NOMO-1 treated with DMSO at 0.1 percent for 48 hours (cell line): ENCODE measurements at regions not wholly inside any gene's neighbourhood (a gene's known extent, or its start where the extent isn't known, plus 50 kb on each side); places are given as distances from the start of the nearest gene placed in this dataset.

Experiments used
- DNase-seq: peaks from one replicate; lab custom pipeline; 2025; ENCODE audit not compliant: unreplicated experiment; lab: John Stamatoyannopoulos, UW

- DNase-seq: no peak
Observed at GRCh38 chr16:64892835-64893785, 228.8 kb downstream of the CDH11 start.

DNA sequence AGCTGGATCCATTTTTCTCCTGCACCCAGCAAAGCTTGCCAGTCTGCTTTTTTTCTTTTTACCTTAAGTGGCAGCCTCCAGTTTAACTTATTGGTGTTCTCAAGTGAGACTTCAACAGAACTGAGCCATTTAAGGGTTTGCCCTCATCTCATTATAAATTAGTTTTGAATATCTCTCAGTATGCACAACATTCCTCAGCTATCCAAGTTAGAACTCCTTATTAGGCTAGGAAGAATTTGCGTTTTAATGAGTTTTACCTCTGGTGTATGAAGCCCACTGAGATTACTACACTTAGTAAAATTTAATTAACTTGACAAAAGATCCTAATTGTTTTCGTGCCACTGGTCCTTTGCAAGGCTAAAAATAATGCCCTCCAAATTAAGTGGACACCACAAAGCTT, 232.4 kb downstream of the CDH11 start:
- DNase-seq: no peak

- no peak for DNase-seq
Observed at GRCh38 chr16:64887651-64888050, 234.2 kb downstream of the CDH11 start.

DNA sequence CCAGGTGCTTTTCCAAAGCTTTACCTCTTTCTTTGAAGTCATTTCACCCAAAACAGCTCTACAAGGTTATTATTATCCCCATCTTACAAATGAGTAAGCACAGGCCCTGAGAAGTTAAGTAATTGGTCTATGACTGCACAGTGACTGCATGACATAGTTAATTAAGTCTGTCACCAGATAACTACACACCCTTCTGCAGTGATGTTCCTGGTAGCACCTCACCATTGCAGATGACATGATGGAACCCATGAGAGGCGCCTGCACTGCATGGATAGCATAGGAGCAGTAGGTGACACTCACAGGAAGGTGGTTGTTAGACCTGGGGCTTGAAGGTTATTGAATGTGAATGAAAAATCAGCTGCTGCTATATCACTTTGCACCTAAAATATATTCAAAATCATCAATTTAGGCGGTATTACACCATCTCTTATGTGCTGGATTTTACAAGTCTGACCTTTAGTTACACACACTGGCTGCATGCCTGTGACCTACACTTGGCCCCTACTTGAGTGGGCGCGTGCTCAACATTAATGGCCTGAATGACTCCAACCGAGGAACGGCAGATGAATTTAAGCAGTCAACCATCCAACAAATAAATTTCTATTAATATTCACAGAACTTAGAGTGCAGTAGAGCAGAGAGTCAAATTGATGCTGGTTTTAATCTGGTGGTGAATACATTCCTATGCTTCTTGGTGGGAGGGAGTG, 239.6 kb downstream of the CDH11 start:
- DNase-seq: no peak

GRCh38 chr16:64880994-64881393, 240.9 kb downstream of the CDH11 start:
- DNase-seq: no peak

- DNase-seq: no peak
Observed at GRCh38 chr16:64880006-64880405, 241.9 kb downstream of the CDH11 start.

GRCh38 chr16:64878940-64879339, 242.9 kb downstream of the CDH11 start:
- no peak for DNase-seq

DNA sequence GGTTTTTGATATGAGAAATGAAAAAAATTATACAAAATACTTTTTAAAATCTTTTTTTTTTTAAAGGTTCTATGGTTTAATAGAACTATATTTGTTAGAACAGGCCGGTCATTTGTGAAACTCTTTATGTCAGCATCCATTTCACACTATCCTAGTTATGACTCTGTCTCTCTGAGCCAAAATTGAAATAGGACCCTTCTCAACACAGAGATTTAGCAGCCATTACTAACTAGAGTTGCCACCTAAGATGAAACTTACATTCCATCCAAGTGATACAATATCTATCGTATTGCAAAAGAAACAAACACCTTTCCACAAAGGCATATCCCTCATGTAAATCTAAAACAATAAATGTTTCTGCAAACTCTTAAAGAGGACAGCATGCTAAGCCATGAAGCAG, 249.8 kb downstream of the CDH11 start:
- no peak for DNase-seq

GRCh38 chr16:64870859-64871258, 251.0 kb downstream of the CDH11 start:
- no peak for DNase-seq

DNA sequence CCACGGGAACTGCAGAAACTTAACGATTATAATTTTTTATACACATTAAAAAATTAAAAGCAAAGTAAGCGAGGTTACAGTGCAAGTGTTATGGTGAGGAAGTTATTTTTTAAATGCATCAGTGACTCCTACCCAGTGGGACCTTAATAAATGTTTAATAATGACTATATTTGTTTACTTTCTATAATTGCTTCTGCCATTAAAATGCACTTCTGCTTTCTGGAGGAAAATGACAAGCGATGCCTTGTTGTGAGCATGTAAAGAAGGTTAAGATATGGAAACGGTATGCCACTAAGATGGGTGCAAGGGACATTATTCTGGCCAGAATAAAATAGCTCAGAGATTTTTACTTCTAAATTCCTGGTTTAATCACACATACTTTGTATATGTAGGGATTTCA, 252.1 kb downstream of the CDH11 start:
- no peak for DNase-seq

GRCh38 chr16:64866021-64866420, 255.8 kb downstream of the CDH11 start:
- no peak for DNase-seq

DNA sequence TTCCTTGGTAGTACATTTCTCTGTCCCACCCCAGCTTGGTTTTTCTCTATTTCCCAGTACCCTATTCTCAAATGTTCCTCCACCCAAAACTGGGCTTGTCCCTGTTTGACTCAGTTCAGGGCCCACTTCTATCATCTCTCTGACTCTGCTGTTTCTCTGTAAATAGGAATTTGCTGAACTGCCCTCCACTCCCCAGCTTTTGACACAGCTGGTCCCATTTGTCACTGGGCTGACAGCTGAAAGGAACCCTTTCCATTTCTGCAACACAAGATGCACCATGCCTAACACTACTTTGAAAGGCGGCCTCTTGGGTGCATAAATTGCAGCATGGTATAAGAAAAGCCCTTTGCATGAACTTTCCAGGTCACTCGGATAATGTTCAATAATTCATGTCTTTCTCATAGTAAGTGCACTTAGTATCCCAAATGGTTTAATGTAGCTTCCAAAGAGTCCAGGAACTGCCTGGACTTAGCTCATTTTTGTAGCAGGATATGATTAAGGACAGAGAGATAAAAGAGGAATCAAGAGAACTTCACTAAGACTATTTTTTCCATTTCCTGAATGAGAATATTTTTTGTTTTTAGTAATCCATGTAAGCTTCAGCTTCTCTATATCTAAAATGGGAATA, 256.7 kb downstream of the CDH11 start:
- DNase-seq: no peak

- no peak for DNase-seq
Observed at GRCh38 chr16:64864232-64864809, 257.5 kb downstream of the CDH11 start.

DNA sequence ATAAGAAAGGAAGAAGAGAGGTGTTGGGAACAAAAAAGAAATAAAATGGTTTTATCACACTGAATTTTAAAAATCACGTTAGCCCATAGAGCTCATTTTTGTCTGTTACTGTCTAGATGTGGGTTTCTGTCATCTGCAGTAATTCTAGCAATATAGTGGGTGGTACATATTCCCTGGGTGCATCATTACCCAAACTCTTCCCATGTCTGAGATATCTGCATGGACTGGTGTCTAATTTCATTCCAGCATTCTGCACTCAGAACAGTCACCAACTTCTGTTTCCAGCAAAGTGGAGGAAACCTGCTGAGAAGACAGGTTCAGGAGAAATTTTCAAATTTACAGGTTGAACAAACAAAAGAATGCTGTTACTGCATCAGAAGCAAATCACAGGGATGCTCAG, 263.8 kb downstream of the CDH11 start:
- no peak for DNase-seq

- DNase-seq: no peak
Observed at GRCh38 chr16:64857411-64857810, 264.5 kb downstream of the CDH11 start.

- no peak for DNase-seq
Observed at GRCh38 chr16:64853551-64853950, 268.3 kb downstream of the CDH11 start.

- DNase-seq: peak; percentile 5
Observed at GRCh38 chr16:64846966-64847365, 274.9 kb downstream of the CDH11 start.

DNA sequence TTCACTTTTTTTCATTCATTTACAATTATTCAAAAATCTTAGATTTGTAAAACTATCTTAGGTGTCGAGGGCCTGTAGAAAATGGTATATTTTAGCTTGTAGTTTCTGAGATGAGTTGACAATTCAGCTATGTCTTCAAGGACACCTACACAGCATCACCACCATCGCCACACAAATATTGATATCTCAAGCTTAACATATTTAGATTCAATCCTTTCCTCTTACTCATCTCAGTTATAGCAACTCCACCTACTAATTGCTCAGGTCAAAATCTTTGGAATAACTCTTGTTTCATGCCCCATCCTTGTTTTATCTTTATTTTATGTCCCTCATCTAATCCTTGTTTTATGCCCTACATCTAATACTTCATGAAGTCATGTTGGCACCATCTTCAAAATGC, 276.8 kb downstream of the CDH11 start:
- DNase-seq: no peak

DNA sequence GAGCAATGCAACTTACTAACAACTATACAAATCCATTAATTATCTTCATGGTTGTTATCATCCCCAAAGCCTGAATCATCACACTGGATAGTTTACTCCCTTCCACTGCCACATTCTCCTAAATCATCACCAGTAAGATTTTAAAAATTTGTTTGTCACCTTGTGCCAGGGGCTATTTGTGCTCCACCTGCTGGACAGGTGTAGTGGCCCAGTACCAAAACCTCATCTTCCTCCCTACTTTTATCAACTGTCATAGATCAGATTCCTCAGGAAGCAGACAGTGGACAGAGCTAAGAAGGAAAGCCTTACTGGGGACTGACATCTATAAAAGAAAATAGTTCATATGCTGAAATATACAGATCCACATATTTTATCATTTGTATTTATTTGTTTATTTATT, 280.4 kb downstream of the CDH11 start:
- DNase-seq: no peak

DNA sequence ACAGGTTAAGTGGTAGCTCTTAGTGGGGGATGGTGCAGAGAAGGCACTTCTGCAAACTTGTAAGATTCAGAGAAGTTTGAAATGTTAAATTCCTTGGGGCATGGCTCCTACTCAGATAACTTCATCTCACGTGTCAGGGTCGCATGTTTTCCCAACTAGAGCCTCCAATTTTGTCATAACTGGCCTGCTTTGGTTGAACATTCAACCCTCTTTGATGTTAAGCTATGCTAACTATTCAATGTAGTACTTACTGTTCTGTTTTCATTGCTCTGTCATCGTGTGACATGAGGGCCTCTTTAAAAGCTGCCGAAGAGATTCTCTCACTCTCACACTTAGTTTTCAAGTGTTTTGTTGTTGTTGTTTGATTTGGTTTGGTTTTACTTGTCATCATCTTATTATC, 280.8 kb downstream of the CDH11 start:
- DNase-seq: no peak

- DNase-seq: no peak
Observed at GRCh38 chr16:64830653-64831052, 291.2 kb downstream of the CDH11 start.
